Esophagus squamous epithelium (tissue), 4 donors: ENCODE measurements at regions not wholly inside any gene's neighbourhood (a gene's known extent, or its start where the extent isn't known, plus 50 kb on each side); places are given as distances from the start of the nearest gene placed in this dataset.

Experiments used
- POLR2A ChIP-seq, 4 donors: fragments of 450-650 bp; IDR thresholded peaks; one replicate each; pipeline ENCODE4 v1.6.1; 2017; ENCODE audit warnings: antibody characterized with exemption in 4 of 4, mild to moderate bottlenecking in 4 of 4, moderate library complexity in 3 of 4
- TF ChIP-seq, protein P1 (sequence below), 6 experiments: fragments of 450-650 bp in 4 of 6; fragments of 200-600 bp in 2 of 6; sonication (generic) in 2 of 6; IDR thresholded peaks; one replicate each; pipeline ENCODE4 v1.5.1; 2016 to 2019; ENCODE audit warnings: antibody characterized with exemption in 6 of 6, mild to moderate bottlenecking in 4 of 6, moderate library complexity in 4 of 6

DNA sequence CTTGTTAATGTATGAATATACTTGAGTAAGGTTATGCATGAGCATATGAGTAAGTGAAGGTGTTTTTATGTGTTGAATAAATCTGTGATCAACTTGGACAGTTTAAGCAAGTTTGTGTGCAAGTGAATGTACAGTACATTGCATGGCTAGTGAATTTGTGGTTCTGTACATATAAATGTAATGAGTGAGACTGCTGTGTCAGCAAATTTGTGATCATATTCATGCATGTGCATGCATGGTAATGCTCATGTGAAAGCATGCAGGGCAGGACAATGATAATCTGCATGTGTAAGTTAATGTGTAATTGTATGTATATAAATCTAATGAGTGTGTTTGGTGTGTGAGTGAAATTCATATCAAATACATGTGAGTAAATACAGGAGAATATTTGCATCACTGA lies 188.5 kb downstream of the PWWP3B start:
- TF ChIP-seq, protein P1, sequence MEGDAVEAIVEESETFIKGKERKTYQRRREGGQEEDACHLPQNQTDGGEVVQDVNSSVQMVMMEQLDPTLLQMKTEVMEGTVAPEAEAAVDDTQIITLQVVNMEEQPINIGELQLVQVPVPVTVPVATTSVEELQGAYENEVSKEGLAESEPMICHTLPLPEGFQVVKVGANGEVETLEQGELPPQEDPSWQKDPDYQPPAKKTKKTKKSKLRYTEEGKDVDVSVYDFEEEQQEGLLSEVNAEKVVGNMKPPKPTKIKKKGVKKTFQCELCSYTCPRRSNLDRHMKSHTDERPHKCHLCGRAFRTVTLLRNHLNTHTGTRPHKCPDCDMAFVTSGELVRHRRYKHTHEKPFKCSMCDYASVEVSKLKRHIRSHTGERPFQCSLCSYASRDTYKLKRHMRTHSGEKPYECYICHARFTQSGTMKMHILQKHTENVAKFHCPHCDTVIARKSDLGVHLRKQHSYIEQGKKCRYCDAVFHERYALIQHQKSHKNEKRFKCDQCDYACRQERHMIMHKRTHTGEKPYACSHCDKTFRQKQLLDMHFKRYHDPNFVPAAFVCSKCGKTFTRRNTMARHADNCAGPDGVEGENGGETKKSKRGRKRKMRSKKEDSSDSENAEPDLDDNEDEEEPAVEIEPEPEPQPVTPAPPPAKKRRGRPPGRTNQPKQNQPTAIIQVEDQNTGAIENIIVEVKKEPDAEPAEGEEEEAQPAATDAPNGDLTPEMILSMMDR (IDR thresholded peaks at IDR 0.05) = no peak
- TF ChIP-seq POLR2A (IDR thresholded peaks at IDR 0.05) = no peak
